Skin of body (tissue), 1 donor: ENCODE measurements at regions not wholly inside any gene's neighbourhood (a gene's known extent, or its start where the extent isn't known, plus 50 kb on each side); places are given as distances from the start of the nearest gene placed in this dataset.
A peak's percentile ranks its signal among the peaks of the same experiment; 100 is the strongest.
"Not testable (repeated sequence)": the region's sequence is repeated elsewhere in the genome, so short reads cannot be mapped to it uniquely, and the experiment has no call there.

ENCODE experiments used
- DNase-seq: peaks from one replicate; lab custom pipeline; 2025; lab: John Stamatoyannopoulos, UW

DNA sequence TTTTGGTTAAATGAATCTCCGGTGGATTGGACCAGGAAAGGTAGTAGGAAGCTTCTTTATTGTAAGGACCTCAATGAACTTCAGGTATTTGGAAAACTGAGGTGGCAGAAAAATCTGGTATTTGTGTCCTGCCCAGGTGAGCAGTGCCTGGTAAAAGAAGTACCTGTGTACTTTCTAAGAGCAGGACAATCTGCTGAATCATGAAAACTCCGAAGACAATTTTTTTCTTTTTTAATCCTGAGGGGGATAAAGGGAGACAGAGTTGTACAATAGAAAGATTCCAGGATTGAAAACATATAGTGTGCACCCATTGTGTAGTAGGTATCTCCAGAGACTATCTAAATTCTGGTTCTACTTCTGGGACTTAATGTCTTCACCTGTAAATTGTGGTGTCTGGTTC, 191.8 kb upstream of the SPOPL start:
- DNase-seq = no peak

DNA sequence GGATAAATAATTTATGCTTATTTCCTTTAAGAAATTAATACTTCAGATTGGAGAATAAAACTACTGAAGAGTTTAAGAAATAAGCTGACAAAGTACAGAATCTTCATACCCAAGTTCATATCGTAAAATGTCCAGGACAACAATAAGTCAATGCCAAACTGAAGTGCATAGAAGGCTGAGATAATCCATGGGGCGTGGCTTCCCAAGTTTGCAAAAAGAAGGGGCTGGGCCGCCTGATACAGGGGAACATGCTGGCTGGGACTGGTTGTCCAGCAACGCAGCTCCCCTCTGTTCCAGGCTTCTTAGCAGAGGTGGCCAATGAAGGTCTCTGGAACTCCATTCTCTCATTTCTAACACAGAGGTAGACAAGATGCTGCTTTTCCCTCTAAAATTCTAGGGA, 189.5 kb upstream of the SPOPL start:
- no peak for DNase-seq

DNA sequence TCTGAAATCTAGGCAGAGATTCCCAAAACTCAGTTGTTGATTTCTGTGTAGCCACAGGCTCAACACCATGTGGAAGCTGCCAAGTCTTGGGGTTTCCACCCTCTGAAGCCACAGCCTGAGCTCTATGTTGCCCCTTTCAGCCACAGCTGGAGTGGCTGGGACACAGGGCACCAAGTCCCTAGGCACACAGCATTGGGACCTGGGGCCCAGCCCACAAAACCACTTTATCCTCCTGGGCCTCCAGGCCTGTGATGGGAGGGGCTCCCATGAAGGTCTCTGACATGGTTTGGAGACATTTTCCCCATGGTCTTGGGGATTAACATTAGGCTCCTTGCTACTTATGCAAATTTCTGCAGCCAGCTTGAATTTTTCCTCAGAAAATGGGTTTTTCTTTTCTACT, 186.0 kb upstream of the SPOPL start:
- DNase-seq = not testable (repeated sequence)

DNA sequence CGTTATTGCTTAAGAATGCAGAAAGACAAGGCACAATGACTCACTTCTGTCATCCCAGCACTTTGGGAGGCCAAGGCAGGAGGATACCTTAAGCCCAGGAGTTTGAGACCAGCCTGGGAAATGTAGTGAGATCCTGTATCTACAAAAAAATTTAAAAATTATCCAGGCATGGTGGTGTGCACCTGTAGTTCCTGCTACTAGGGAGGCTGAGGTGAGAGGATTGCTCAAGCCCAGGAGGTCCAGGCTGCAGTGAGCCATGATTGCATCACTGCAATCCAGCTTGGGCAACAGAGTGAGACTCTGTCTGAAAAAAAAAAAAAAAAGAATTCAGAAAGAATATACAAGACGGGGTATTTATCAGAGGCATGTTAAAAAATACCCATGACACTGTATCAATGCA, 182.0 kb upstream of the SPOPL start:
- no peak for DNase-seq

DNA sequence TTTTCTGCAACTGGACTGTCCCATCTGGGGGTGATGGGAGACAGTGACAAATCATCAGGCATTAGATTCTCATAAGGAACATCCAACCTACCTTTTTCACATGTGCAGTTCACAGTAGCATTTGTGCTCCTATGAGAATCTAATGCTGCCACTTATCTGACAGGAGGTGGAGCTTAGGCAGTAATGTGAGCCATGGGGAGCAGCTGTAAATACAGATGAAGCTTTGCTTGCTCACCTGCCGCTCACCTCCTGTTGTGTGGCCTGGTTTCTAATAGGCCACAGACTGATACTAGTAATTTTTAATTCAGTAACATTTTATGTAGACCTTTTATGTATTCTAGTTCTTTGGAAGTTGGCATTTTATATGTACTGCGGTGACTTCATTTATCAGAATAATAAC, 180.1 kb upstream of the SPOPL start:
- no peak for DNase-seq

DNA sequence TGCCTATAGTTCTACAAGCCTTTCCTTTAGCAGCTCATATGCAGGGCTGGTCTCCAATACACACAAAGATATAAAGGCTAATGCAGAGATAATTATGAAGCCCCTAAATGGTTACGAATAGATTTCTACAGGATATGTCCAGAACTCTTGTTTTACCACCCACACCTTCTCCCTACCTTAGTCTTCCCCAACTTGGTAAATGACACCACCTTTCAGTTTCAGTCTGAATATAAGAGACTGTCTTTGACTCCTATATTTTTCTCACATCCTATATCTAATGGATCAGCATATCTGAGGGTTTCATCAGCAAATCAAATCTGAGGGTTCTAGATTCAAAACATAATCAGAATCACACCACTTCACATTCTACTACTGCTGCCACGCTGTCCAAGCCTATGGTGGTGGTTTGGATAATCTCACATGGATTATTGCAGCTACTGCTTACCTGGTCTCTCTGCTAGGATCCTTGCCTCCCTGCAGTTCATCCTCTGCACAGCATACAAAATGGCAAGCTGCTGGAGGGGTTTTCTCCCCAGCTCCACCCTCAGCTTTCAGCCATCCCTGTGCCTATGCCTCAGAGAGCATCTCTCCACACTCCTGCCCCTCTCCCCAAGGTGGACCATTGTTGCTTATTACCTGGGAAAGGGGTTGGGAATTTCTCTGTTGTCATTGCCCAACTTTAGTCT, 178.0 kb upstream of the SPOPL start:
- DNase-seq = no peak

DNA sequence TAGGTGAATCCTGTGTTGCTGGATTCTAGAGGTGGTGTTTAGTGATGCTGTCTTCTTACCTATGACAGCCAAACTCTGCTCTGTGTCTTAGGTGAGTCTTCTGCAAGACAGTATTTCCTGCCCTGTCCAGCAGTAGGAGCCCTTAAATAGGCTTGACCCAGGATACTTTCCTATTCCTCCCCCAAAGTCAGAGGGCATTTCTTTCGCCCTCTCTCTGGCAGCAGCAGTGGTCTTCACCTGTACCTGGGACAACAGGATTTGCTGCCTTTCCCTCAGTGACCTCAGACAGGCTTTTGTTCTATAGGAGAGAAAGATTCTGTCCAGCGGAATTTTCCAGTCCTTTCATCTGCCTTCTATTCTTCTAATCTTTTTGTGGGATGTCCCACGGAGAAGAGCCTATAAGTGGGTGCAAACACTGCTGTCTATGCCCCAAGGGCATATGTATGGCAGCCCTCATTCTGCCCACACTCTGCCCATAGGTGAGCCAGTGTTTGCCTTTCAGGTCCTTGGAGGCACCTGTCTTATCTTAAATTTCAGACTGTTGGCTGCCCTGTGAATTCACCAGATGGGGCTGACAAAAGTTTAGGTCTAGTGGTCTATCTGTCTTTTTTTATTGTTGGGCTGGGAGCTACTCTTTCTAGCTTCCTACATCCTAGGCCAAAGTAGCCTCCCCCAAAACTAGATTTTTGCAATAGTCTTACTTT, 177.3 kb upstream of the SPOPL start:
- no peak for DNase-seq

DNA sequence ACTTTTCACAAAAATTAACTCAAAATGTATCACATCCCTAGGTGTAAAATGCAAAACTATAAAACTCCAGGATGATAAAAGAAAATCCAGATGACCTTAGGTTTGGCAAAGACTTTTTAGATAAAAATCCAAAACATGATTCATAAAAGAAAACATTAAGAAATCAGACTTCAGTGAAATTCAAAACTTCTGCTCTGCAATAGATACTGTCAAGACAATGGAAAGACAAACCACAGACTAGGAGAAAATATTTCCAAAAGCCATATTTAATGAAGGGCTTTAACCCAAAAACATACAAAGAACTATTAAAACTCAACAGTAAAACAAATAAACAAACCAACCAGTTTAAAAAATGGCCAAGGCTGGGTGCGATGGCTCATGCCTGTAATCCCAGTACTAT, 173.6 kb upstream of the SPOPL start:
- no peak for DNase-seq

DNA sequence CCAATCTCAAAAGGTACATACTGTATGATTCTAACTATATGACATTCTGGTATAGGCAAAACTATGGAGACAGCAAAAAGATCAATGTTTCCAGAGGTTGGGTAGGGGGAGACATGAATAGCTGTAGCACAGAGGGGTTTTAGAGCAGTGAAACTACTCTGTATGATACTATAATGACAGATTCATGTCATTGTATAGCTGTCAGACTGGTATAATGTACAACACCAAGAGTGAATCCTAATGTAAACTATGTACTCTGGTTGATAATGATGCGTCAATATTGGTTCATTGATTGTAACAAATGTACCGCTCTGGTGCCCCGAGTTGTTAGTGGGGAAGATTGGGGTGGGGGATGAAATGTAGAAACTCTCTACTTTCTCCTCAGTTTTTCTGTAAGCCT, 172.4 kb upstream of the SPOPL start:
- DNase-seq = no peak

DNA sequence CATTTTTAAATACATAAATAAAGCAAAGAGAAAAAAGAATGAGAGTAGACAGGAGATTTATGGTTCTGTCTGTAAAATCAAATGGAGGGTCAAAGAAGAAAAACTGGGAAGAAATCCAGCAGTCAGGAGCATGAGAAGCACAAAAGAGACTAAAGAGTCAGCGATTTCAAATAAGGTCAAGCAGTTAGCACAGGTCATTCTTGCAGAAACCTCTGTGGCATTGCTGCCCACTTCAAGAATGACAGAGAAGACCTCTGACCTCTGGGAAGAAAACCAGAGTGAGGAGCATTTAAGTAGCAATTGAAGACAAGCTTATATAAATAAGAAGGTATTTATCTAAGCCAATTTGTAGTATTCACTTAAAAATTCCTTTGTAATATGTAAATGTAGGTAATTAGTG, 172.0 kb upstream of the SPOPL start:
- no peak for DNase-seq

DNA sequence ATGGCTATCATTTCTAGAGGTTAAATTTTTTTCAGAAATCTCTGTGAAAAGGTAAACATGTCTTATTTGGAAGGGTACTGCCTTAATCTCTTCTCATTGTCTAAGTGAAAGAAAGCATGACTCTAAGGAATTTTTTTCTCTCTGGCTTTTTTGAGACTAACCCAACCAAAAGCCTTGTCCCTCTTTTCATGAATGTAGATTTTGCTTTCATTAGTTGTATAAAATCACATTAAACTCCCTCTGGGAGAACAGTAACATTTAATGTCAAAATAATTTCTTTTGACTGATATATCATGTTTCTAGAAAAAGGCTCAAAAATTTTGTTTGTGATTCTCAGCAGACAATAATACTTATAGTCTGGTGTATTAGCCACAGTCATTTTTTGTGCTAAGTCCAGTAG, 168.4 kb upstream of the SPOPL start:
- no peak for DNase-seq

DNA sequence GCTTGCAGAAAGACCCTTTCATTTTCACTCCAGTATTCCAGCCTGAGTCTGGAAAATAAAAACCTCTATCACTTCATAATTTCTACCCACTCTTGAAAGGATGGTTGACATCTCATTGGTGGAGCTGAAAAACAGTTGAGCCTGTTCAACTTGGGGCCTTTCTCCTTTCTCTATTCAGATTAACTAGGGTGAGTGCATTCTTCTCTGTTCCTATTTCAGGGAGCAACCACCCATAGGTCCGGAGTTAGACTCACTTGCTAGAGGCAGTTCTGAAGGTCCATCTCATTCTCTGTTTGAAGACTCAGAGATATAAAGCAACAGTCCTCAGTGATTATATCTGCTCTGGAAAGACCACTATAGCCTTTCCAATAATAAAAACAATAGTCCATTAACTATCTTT, 167.9 kb upstream of the SPOPL start:
- DNase-seq = no peak

DNA sequence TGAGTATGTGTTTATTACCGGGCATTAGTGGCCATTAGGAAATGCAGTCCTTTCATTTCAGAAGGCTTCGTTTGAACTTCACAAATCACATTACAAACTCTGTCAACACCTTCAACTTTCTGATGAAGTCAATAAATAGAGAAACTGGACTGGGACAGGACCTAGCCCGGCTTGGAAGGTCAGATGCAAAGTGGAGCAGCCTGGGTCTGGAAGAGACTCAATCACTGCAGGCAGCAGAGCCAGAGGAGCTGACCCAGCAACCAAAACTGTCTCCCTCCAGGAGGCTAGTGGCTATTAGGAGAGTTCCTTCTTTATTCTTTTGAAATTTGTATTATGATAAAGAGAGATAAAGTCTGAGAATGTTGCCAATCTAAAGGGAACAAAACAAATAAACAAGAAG, 167.2 kb upstream of the SPOPL start:
- DNase-seq = no peak

DNA sequence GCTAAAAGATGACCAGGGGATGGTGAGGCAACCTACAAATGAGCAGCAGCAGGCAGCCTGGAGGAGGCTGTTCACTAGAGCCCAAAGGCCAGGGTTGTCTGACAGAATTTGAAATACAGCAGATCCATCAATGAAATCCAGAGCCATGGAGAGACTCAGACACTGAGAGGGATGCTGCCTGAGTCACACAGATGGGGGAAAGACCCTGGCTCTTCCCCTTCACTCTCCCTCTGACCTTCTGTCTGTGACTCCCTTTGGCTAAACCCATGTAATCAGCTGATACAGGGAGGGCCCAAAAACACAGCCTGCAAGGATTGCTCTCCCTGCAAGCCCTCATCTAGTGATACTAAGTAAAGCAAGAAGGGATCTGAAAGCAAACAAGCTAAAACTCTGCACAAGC, 166.5 kb upstream of the SPOPL start:
- no peak for DNase-seq

DNA sequence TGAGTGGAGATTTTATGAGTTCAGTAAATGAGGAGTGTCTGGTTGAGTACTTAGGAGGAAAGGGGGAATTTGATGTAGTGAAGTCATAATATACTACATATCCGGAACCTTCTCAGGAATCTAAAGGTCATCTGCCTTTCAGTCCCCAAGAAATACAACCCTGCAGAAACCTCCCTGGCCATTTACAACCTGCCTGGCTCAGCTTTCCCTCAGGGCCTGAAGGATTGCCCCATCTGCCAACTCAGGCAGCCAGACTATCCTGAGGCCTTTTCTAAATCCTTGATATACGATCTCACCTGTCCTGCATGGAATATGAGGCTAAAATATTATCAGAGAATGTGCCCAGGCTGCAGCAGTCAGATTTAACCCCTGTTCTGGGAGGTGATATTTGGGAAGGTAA, 165.4 kb upstream of the SPOPL start:
- DNase-seq = no peak

DNA sequence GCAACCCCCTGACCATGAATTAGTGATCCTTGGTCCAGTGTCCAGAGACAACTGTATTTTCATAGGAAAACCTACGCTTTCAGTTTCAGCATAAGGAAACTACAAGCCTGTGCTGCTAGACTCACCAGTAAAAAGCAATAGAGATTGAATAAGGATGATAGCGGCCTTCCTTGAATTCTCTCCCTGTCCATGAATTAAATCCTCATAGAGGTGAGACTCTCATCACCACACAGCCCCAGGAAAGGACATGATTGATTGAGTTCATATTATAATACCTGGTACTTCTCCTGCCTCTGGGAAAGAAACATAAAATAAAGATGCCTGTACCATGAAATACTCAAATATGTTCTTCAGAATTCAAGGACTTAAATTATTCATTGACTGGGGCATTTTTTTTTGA, 146.3 kb upstream of the SPOPL start:
- no peak for DNase-seq

DNA sequence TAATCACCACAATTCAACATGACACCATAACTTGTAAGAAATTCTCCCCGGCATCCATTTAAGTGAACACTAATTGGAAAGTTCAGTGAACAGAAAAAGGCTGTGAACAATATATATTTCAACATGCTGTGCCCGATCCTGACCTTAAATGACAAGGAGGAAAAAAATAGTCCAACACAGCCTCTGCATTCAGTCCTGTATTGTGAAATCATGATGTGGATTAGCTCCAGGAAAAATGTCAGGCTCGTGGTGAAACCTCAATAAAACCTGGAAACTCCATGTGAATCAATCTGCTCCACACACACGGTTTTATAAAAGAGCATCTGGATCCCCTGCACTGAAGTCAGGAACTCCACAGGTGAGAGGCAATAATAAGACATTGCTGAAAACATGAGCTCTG, 145.4 kb upstream of the SPOPL start:
- DNase-seq = no peak

DNA sequence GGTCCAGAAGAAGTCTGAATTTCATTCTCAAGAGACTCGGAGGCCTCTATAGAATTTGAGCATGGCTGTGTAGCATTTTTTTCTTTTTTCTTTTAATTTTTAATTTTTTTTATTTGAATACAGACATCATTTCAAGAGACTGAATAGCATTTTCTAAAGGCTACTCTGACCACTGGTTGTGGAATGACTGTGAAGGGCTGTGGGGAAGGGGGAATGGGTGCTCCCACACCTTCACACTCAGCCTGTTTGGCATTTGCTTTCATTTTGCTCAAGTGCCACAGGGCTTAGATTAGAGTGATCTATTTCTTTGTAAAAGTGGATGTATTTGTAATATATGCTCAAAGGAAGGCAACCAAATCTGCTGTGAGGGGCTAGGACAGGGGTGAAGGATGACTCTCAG, 142.0 kb upstream of the SPOPL start:
- DNase-seq = no peak

DNA sequence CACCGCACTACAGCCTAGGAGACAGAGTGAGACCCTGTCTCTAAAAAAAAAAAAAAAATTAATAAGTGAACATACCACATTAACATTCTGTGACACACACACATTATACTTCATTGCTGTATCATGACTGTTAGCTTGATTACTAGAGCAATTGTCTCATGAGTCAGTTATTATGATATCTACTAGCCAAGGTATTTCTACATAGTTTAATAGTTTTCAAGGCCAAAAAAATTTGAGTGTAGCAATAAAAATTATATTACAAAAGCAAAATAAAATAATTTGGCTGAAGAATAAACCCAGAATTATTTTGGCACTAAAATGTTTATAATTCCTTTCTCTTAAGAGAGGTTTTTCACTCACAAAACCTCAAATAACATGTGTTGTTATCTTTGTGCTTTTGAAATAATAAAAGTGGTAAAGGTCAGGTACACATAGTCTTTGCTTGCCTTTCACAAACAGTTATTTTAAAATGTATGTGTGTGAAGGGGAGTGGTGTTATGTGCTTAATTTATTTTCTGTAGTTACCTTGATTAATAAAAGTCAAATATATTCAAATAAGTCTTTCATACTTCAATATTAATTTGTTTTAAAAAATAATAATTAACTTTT, 136.9 kb upstream of the SPOPL start:
- DNase-seq = no peak

DNA sequence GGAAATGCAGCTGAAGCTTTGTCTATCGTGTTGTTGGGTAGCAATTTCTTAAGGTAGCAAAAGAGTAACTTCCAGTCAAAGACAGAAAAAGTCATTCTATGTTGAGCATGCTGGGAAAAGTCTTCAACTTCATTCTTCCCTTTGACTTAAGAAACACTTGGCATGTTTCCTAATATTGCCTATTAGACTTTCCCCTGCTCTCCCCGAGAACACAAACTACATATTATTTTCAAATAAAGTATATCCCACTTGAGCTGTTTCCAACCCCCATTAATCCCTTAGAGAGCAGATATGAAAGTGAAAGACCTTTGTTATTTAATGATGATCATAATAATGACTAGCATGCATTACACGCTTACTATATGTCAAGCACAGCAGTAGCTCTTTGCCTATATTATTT, 136.0 kb upstream of the SPOPL start:
- DNase-seq = no peak

DNA sequence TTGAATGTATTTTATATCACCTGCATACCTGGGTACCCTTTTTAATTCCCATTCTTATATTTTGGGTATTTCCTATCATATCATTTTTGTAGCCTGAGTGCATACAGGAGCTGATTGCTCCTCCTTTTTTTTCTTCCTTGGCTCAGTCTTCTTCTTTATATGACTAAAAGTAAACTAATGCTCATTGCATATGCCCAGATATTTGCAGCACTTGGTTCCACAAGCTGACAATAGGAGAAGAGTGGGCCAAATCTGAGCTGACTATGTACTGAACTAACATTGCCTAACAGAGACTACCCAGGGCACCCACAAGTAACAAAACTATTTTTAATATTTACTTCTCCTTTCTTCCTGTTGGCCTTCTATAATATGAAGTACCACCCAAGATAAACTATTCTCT, 131.7 kb upstream of the SPOPL start:
- no peak for DNase-seq

DNA sequence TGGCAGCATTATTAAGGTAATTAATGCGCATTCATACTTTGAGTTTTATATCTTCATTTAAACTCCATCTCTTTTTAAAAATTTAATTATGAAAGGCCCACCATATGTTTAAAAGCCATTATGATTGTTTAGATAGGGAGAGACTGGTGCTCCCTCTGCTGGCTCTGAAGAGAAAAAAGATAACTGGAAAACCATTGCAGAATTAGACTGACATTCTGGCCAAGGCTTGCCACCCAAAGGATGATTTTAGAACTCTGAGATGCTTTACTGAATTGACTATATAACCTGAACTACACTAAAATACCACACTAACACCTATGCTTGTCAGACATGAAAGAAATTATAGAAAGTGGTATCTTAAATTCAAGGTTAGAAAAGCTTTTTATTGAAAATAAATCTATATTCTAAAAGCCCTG, 127.6 kb upstream of the SPOPL start:
- DNase-seq = peak; percentile 11

DNA sequence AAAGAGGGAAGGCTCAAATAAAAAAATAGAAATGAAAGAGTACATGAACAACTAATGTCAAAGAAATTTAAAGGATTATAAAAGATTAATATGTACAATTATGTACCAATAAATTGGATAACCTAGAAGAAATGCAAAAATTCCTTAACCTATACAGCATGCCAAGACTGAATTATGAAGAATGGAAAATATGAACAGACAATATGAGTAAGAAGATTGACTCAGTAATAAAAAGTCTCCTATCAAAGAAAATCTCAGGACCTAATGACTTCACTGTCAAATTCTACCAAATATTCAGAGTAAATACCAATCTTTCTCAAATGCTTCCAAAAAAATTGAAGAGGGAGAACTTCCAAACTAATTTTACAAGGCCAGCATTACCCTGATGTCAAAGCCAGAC, 120.2 kb upstream of the SPOPL start:
- no peak for DNase-seq
